ENCODE measurements at regions not wholly inside any gene's neighbourhood (a gene's known extent, or its start where the extent isn't known, plus 50 kb on each side); places are given as distances from the start of the nearest gene placed in this dataset.

DNA sequence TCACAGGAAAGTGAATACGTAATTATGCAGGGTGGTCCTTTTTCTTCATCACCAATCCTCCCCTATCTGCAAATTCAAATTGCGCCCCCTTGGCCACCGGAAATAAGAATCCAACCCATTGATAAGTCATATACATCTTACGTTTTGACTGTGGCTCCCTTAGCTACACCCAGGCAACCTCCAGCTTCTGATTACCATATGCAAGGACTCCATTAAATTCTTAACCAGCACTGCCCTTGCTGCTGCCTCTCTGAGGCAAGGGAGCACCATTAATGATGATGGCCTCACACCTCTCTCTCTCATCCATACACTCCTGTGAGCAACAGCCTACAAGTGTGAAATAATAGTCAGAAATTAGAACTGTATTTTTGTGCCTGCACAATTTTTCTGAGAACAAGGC is 106.0 kb upstream of the NOCT start:
- Mint-ChIP-seq H3K27me3 (no peaks in the 10 kb centered on the region), H3K4me1 (ENCODE audit: unreplicated experiment) (peaks cover 30% of the 10 kb centered on the region), H3K36me3 (no peaks in the 10 kb centered on the region), H3K4me3 (no peak overlapping the region), H3K9me3 (no peaks in the 10 kb centered on the region), H3K27ac (no peak overlapping the region)
- TF ChIP-seq CTCF (conservative IDR thresholded peaks at IDR 0.05) = no peak
- DNase-seq (ENCODE audit: extremely low spot score, unreplicated experiment) = no peak

GRCh38 chr4:138908134-138908533 is 107.4 kb upstream of the NOCT start:
- no peak for TF ChIP-seq CTCF (conservative IDR thresholded peaks at IDR 0.05)
- peaks cover 30% of the 10 kb centered on the region for H3K4me1 Mint-ChIP-seq (ENCODE audit: unreplicated experiment)
- H3K4me3 Mint-ChIP-seq = no peak overlapping the region
- no peak for DNase-seq (ENCODE audit: extremely low spot score, unreplicated experiment)
- no peaks in the 10 kb centered on the region for H3K9me3 Mint-ChIP-seq
- no peak overlapping the region for H3K27ac Mint-ChIP-seq
- H3K36me3 Mint-ChIP-seq = no peaks in the 10 kb centered on the region
- H3K27me3 Mint-ChIP-seq = no peaks in the 10 kb centered on the region

DNA sequence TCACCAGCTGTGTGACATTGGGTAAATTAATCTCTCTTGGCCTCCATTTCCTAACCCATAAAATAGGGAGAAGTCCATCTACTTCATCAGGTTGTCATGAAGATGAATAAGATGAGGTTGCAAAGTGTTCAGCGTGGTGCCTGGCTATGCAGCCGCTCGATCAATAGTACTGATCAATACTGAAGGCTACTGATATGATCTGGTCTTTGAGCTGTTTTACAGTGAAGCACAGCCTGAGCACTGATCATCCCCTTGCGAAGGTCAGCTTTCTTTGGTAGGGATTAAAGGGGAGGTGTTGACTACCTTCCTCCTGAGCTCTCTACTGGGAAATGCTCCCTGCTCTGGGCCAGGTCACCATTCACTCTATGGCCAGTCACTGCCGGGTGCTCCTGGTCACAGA is 108.4 kb upstream of the NOCT start:
- H3K27me3 Mint-ChIP-seq = no peaks in the 10 kb centered on the region

DNA sequence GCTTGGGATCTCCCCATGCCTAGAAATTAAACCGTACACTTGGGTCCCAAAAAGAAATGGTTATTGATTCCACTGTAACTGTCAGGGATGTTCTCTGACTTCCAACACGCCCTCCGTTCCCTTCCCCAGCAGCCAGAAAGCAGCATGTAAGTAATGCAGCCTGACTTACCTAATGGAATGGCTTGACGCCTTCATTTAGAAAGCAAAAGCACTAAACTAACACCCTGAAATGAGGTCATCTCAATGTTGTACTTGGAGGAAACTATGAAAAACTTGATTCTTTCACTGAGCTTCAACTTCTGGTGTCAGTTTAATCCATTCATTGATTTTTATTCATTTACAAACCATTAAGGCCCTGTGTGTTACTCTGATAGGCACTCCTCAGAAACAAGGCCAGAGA is 110.8 kb upstream of the NOCT start:
- Mint-ChIP-seq H3K9me3 (no peaks in the 10 kb centered on the region), H3K27ac (no peak overlapping the region), H3K4me3 (no peak overlapping the region), H3K27me3 (no peaks in the 10 kb centered on the region), H3K4me1 (ENCODE audit: unreplicated experiment) (peaks cover 3% of the 10 kb centered on the region), H3K36me3 (no peaks in the 10 kb centered on the region)
- TF ChIP-seq CTCF (conservative IDR thresholded peaks at IDR 0.05) = no peak
- no peak for DNase-seq (ENCODE audit: extremely low spot score, unreplicated experiment)

More for the DNA sequence above, 108.4 kb upstream of the NOCT start:
- DNase-seq (ENCODE audit: extremely low spot score, unreplicated experiment) = no peak
- H3K36me3 Mint-ChIP-seq = no peaks in the 10 kb centered on the region
- no peak overlapping the region for H3K27ac Mint-ChIP-seq
- no peak for TF ChIP-seq CTCF (conservative IDR thresholded peaks at IDR 0.05)
- no peak overlapping the region for H3K4me3 Mint-ChIP-seq
- H3K4me1 Mint-ChIP-seq (ENCODE audit: unreplicated experiment) = peaks cover 21% of the 10 kb centered on the region
- H3K9me3 Mint-ChIP-seq = no peaks in the 10 kb centered on the region

DNA sequence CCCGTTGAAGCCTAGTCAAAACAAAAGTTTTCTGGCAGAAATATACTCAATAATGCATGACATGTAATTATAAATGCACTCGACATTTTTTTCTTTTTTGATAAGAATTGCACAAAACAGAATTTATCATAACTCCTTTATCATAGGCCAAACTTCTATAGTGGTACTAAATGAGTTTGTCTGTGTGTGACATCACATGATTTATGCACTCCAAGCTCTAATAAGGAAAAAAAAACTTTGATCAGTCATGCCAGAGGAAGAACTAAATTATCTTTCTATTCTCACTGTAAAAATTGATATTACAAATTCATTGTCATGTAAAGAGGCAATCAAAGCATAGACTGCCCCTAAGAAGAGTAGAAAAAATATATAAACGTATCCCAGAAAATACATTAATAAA is 112.4 kb upstream of the NOCT start:
- H3K4me3 Mint-ChIP-seq = no peak overlapping the region
- H3K9me3 Mint-ChIP-seq = no peaks in the 10 kb centered on the region
- no peaks in the 10 kb centered on the region for H3K4me1 Mint-ChIP-seq (ENCODE audit: unreplicated experiment)
- no peak for DNase-seq (ENCODE audit: extremely low spot score, unreplicated experiment)
- no peak overlapping the region for H3K27ac Mint-ChIP-seq
- no peaks in the 10 kb centered on the region for H3K36me3 Mint-ChIP-seq
- no peaks in the 10 kb centered on the region for H3K27me3 Mint-ChIP-seq
- TF ChIP-seq CTCF (conservative IDR thresholded peaks at IDR 0.05) = no peak

GRCh38 chr4:138902705-138903104 is 112.9 kb upstream of the NOCT start:
- Mint-ChIP-seq H3K9me3 (no peaks in the 10 kb centered on the region), H3K4me1 (ENCODE audit: unreplicated experiment) (no peaks in the 10 kb centered on the region), H3K27me3 (no peaks in the 10 kb centered on the region)

More at GRCh38 chr4:138902705-138903104, 112.9 kb upstream of the NOCT start:
- no peak for TF ChIP-seq CTCF (conservative IDR thresholded peaks at IDR 0.05)
- Mint-ChIP-seq H3K4me3 (no peak overlapping the region), H3K27ac (no peak overlapping the region), H3K36me3 (no peaks in the 10 kb centered on the region)
- DNase-seq (ENCODE audit: extremely low spot score, unreplicated experiment) = no peak

Measured in type B pancreatic cell (in vitro differentiated cells).